A549 (cell line): ENCODE measurements at regions not wholly inside any gene's neighbourhood (a gene's known extent, or its start where the extent isn't known, plus 50 kb on each side); places are given as distances from the start of the nearest gene placed in this dataset.
"Not testable (repeated sequence)": the region's sequence is repeated elsewhere in the genome, so short reads cannot be mapped to it uniquely, and the experiment has no call there.

Source experiments
- ATAC-seq, 2 experiments: fragments of 200-7000 bp in 1 of 2; fragments of >200 bp in 1 of 2; cut with Nextera tagmentation in 1 of 2; cut with Tn5 transposase in 1 of 2; 3 replicates each; pipeline versions ENCODE4 v1.8.0 to v1.9.1; 2018 to 2020; ENCODE audit warnings: mild to moderate bottlenecking in 1 of 2, moderate library complexity in 1 of 2
- CTCF ChIA-PET: fragments of 300-600 bp; sonication (Branson Sonifier 250); formaldehyde crosslinking; extraction: SDS; loops from one replicate; lab custom pipeline; 2021; ENCODE audit warnings: antibody characterized with exemption, inconsistent platforms; lab: Yijun Ruan, JAX
- POLR2A ChIA-PET: fragments of 350-600 bp; formaldehyde crosslinking; extraction: SDS; loops from one replicate; lab custom pipeline; 2021; ENCODE audit warnings: antibody characterized with exemption, inconsistent platforms; lab: Yijun Ruan, JAX
- DNase-seq, 2 experiments: peaks; one replicate each; pipeline versions ENCODE4 v3.0.0 to v3.0.0-alpha.2; 2011 to 2016; ENCODE audit warnings: low read depth in 1 of 2, low spot score in 1 of 2
- FAIRE-seq: peaks from 2 replicates; lab custom pipeline; 2011; peaks lifted over from hg19 to GRCh38; lab: Jason Lieb, UNC
- H3K27ac ChIP-seq, 2 experiments: fragments of >200 bp; sonication (Bioruptor Twin); formaldehyde crosslinking; 3 replicates each; pipeline ENCODE4 v1.5.1; 2016 to 2017
- H3K4me1 ChIP-seq: fragments of >200 bp; sonication (Bioruptor Twin); formaldehyde crosslinking; 3 replicates; pipeline ENCODE4 v1.6.1; 2016
- H3K4me2 ChIP-seq: fragments of >200 bp; sonication (Bioruptor Twin); formaldehyde crosslinking; 3 replicates; pipeline ENCODE4 v1.6.1; 2016
- H3K4me3 ChIP-seq: fragments of >200 bp; sonication (Bioruptor Twin); formaldehyde crosslinking; 3 replicates; pipeline ENCODE4 v1.5.1; 2016
- H3K9me3 ChIP-seq: fragments of >200 bp; sonication (Bioruptor Twin); formaldehyde crosslinking; 3 replicates; pipeline ENCODE4 v1.6.1; 2016
- BCL3 ChIP-seq: fragments of >200 bp; sonication (Bioruptor Twin); formaldehyde crosslinking; IDR thresholded peaks from 3 replicates; pipeline ENCODE4 v1.6.1; 2016
- ESRRA ChIP-seq: fragments of 150-350 bp; IDR thresholded peaks from 2 replicates; pipeline ENCODE4 v1.6.1; 2014; ENCODE audit warnings: mild to moderate bottlenecking, low read length, borderline replicate concordance
- HDAC2 ChIP-seq: fragments of 200-600 bp; sonication (generic); IDR thresholded peaks from 2 replicates; pipeline ENCODE4 v1.6.1; 2016
- HEYL ChIP-seq: fragments of 250-450 bp; sonication (Bioruptor Pico); IDR thresholded peaks from 2 replicates; pipeline ENCODE4 v1.8.0; 2021; ENCODE audit warnings: mild to moderate bottlenecking, moderate library complexity
- KDM1A ChIP-seq: fragments of 200-600 bp; sonication (generic); IDR thresholded peaks from 2 replicates; pipeline ENCODE4 v1.6.1; 2016; ENCODE audit warnings: low read depth, mild to moderate bottlenecking
- NPAS2 ChIP-seq: fragments of 250-450 bp; sonication (Bioruptor Pico); IDR thresholded peaks from 2 replicates; pipeline ENCODE4 v1.8.0; 2022; ENCODE audit warnings: mild to moderate bottlenecking, moderate library complexity, borderline replicate concordance
- POLR2A ChIP-seq: IDR thresholded peaks from 2 replicates; pipeline ENCODE4 v1.6.1; 2012; ENCODE audit warnings: mild to moderate bottlenecking, low read length
- POLR2AphosphoS2 ChIP-seq: conservative IDR thresholded peaks from 2 replicates; pipeline ENCODE4 v1.6.1; 2012; ENCODE audit warnings: low read length, improper control_type of control experiment, inconsistent platforms
- RARB ChIP-seq: fragments of 250-450 bp; sonication (Bioruptor Pico); IDR thresholded peaks from 2 replicates; pipeline ENCODE4 v1.8.0; 2021; ENCODE audit warnings: mild to moderate bottlenecking, moderate library complexity
- RNF2 ChIP-seq: fragments of 200-600 bp; sonication (generic); IDR thresholded peaks from 2 replicates; pipeline ENCODE4 v1.6.1; 2016; ENCODE audit warnings: low read depth, mild to moderate bottlenecking, antibody characterized with exemption, moderate library complexity, borderline replicate concordance
- SREBF2 ChIP-seq: fragments of 450-650 bp; IDR thresholded peaks from 2 replicates; pipeline ENCODE4 v1.6.1; 2014; ENCODE audit warnings: mild to moderate bottlenecking, moderate library complexity
- TFCP2L1 ChIP-seq: fragments of 250-450 bp; sonication (Bioruptor Pico); IDR thresholded peaks from 2 replicates; pipeline ENCODE4 v1.5.0; 2021; ENCODE audit warnings: mild to moderate bottlenecking
- TP53 ChIP-seq: fragments of 250-450 bp; sonication (Bioruptor Pico); IDR thresholded peaks from 2 replicates; pipeline ENCODE4 v1.5.0; 2021; ENCODE audit warnings: mild to moderate bottlenecking, moderate library complexity
- USF2 ChIP-seq: fragments of 450-650 bp; IDR thresholded peaks from 2 replicates; pipeline ENCODE4 v1.6.1; 2014; ENCODE audit warnings: antibody characterized with exemption
- ZFP36 ChIP-seq: fragments of 450-650 bp; IDR thresholded peaks from 2 replicates; pipeline ENCODE4 v1.6.1; 2014; ENCODE audit warnings: borderline replicate concordance; ENCODE audit not compliant: partially characterized antibody
- ZNF302 ChIP-seq: fragments of 250-450 bp; sonication (Bioruptor Pico); IDR thresholded peaks from 2 replicates; pipeline ENCODE4 v1.9.0; 2021; ENCODE audit warnings: inconsistent platforms, mild to moderate bottlenecking, moderate library complexity
- ZSCAN20 ChIP-seq: fragments of 250-450 bp; sonication (Bioruptor Pico); IDR thresholded peaks from 2 replicates; pipeline ENCODE4 v1.8.0; 2022; ENCODE audit warnings: mild to moderate bottlenecking, moderate library complexity
- WGBS: methylation state at CpG from one replicate; pipeline ENCODE4 v1.1.6; 2017; ENCODE audit errors: missing lambda C conversion rate; 5-methylcytosine and 5-hydroxymethylcytosine counted together
- TF ChIP-seq, protein P1 (sequence below): fragments of 200-600 bp; sonication (generic); IDR thresholded peaks from 2 replicates; pipeline ENCODE4 v1.6.1; 2016; ENCODE audit warnings: antibody characterized with exemption, mild to moderate bottlenecking, moderate library complexity
- TF ChIP-seq, protein P2 (sequence below): fragments of 250-450 bp; sonication (Bioruptor Pico); IDR thresholded peaks from 2 replicates; pipeline ENCODE4 v1.5.0; 2021; ENCODE audit warnings: mild to moderate bottlenecking, moderate library complexity, borderline replicate concordance
- TF ChIP-seq, protein P3 (sequence below): fragments of >200 bp; sonication (Bioruptor Twin); formaldehyde crosslinking; IDR thresholded peaks from 2 replicates; pipeline ENCODE4 v1.6.1; 2016

- WGBS = 4% methylated on average over 1 of the region's 1 CpG
- ChIA-PET POLR2A (no interaction called here), CTCF (no interaction called here)
- no peaks in the 10 kb centered on the region for H3K9me3 ChIP-seq
- TF ChIP-seq HEYL (no peak), NPAS2 (no peak), ESRRA (no peak), BCL3 (no peak), HDAC2 (no peak), RNF2 (no peak), ZSCAN20 (CRISPR knock-in tag) (no peak), TFCP2L1 (CRISPR knock-in tag) (no peak), ZNF302 (CRISPR knock-in tag) (no peak), POLR2A (no peak), TP53 (CRISPR knock-in tag) (no peak), SREBF2 (no peak), RARB (CRISPR knock-in tag) (no peak), USF2 (no peak), ZFP36 (no peak), POLR2AphosphoS2 (no peak), KDM1A (no peak)
- TF ChIP-seq, protein P1, sequence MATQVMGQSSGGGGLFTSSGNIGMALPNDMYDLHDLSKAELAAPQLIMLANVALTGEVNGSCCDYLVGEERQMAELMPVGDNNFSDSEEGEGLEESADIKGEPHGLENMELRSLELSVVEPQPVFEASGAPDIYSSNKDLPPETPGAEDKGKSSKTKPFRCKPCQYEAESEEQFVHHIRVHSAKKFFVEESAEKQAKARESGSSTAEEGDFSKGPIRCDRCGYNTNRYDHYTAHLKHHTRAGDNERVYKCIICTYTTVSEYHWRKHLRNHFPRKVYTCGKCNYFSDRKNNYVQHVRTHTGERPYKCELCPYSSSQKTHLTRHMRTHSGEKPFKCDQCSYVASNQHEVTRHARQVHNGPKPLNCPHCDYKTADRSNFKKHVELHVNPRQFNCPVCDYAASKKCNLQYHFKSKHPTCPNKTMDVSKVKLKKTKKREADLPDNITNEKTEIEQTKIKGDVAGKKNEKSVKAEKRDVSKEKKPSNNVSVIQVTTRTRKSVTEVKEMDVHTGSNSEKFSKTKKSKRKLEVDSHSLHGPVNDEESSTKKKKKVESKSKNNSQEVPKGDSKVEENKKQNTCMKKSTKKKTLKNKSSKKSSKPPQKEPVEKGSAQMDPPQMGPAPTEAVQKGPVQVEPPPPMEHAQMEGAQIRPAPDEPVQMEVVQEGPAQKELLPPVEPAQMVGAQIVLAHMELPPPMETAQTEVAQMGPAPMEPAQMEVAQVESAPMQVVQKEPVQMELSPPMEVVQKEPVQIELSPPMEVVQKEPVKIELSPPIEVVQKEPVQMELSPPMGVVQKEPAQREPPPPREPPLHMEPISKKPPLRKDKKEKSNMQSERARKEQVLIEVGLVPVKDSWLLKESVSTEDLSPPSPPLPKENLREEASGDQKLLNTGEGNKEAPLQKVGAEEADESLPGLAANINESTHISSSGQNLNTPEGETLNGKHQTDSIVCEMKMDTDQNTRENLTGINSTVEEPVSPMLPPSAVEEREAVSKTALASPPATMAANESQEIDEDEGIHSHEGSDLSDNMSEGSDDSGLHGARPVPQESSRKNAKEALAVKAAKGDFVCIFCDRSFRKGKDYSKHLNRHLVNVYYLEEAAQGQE = no peak
- TF ChIP-seq, protein P2, sequence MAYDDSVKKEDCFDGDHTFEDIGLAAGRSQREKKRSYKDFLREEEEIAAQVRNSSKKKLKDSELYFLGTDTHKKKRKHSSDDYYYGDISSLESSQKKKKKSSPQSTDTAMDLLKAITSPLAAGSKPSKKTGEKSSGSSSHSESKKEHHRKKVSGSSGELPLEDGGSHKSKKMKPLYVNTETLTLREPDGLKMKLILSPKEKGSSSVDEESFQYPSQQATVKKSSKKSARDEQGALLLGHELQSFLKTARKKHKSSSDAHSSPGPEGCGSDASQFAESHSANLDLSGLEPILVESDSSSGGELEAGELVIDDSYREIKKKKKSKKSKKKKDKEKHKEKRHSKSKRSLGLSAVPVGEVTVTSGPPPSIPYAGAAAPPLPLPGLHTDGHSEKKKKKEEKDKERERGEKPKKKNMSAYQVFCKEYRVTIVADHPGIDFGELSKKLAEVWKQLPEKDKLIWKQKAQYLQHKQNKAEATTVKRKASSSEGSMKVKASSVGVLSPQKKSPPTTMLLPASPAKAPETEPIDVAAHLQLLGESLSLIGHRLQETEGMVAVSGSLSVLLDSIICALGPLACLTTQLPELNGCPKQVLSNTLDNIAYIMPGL (CRISPR knock-in tag) = no peak
- TF ChIP-seq, protein P3, sequence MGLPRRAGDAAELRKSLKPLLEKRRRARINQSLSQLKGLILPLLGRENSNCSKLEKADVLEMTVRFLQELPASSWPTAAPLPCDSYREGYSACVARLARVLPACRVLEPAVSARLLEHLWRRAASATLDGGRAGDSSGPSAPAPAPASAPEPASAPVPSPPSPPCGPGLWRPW = no peak
- FAIRE-seq = no peak
- no peak for ATAC-seq
- H3K27ac ChIP-seq = no peak overlapping the region
- no peaks in the 10 kb centered on the region for H3K4me1 ChIP-seq
- H3K4me3 ChIP-seq = no peak overlapping the region
- no peak for DNase-seq
- no peak overlapping the region for H3K4me2 ChIP-seq
Measured at GRCh38 chr6:141752677-141753076, 380.0 kb upstream of the GJE1 start.

DNA sequence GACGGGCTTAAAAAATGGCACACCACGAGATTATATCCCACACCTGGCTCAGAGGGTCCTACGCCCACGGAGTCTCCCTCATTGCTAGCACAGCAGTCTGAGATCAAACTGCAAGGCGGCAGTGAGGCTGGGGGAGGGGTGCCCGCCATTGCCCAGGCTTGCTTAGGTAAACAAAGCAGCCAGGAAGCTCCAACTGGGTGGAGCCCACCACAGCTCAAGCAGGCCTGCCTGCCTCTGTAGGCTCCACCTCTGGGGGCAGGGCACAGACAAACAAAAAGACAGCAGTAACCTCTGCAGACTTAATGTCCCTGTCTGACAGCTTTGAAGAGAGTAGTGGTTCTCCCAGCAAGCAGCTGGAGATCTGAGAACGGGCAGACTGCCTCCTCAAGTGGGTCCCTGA lies 386.4 kb upstream of the GJE1 start:
- 45% methylated on average over 4 of the region's 7 CpGs for WGBS
- H3K9me3 ChIP-seq, H3K4me3 ChIP-seq, H3K4me1 ChIP-seq, DNase-seq, POLR2A ChIA-PET, H3K4me2 ChIP-seq, H3K27ac ChIP-seq, FAIRE-seq, CTCF ChIA-PET, ATAC-seq: not testable (repeated sequence)
